HTR-8/SVneo (cell line): ENCODE measurements at regions not wholly inside any gene's neighbourhood (a gene's known extent, or its start where the extent isn't known, plus 50 kb on each side); places are given as distances from the start of the nearest gene placed in this dataset.

Experiments
- DNase-seq: peaks from one replicate; pipeline ENCODE4 v3.0.0; 2011; ENCODE audit warnings: low spot score, mixed read lengths; ENCODE audit not compliant: insufficient read length
- FAIRE-seq: peaks from 2 replicates; lab custom pipeline; 2011; peaks lifted over from hg19 to GRCh38; lab: Jason Lieb, UNC

DNA sequence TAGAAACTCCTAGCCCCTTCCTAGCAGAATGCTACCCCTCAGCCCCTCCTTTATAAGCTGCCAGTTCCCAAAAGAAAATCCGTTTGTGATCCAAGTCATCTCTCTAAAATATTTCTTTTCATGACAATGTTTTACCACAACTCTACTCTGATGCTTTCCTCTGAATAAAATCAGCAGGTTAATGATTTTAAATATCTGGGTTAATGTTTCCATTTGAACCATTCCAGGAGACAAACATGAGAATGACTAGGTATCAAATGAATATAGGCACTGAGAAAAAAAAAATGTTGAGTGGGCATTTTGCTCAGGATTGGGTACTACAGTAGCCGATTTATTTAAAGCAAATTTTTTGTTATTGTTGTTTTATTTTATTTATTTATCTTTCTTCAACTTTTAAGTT lies 360.3 kb downstream of the WDR11 start:
- FAIRE-seq (no peak), DNase-seq (no peak)

DNA sequence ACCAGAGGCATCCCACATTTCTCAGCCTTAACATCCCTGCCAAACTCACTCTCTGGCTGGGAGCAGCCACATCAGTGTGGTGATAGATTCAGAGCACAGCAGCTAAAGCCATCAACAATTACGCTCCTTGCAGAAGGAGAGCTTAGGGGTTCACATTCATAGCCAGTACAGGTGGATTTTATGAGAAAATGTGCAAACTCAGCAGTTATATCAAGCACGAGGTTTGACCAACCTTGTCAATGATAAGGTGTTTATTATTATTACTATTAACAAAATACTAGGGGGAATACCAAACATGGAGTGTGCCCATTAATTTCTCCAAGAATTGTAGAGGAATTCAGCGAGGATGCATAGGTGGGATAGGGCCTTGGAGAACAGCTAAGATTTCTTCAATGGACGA lies 362.3 kb downstream of the WDR11 start:
- FAIRE-seq (no peak), DNase-seq (no peak)

DNA sequence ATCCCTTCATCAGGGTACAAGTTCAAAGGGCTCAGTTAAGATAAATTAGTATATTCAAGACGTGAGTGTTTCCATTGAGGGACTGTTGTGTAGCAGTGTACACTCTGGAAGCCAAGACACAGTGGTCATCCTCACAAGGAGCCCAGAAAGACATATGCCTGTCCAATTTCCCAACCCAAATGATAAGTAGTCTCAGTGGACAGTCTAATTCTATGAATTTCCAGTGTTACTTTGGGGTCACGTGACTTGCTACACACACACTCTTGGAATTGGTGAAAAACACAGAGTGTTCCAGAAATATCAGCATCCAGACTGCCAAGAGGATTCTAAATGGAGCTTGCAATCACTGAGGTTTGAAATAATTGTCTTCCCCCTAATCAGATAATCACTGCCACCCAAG lies 365.1 kb downstream of the WDR11 start:
- FAIRE-seq = no peak
- DNase-seq = no peak

DNA sequence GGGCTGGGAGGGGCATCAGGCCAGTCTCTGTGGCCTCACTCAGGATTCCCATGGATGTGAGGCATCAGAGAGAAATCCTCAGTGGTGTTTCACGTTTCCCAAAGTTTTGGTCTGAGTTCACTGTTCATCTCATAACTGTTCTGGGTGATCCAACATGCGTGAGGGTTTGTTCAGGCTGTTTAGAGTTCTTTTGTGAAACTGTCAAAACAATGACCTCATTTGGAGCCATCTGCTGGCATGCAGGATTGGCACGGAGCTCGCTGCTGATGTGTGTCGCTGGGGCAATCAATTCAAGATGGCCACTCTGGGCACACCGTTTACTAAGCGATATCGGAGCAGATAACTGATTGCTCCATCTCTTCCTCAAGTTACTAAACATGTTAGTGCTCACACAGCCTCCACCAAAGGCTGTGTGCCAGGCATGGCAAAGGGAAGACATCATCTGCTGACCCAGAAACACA lies 365.6 kb downstream of the WDR11 start:
- FAIRE-seq (no peak), DNase-seq (no peak)

- no peak for DNase-seq
- no peak for FAIRE-seq
Observed at GRCh38 chr10:121217331-121217730, 366.2 kb downstream of the WDR11 start.

GRCh38 chr10:121221072-121221471 lies 369.9 kb downstream of the WDR11 start:
- FAIRE-seq (no peak), DNase-seq (no peak)

DNA sequence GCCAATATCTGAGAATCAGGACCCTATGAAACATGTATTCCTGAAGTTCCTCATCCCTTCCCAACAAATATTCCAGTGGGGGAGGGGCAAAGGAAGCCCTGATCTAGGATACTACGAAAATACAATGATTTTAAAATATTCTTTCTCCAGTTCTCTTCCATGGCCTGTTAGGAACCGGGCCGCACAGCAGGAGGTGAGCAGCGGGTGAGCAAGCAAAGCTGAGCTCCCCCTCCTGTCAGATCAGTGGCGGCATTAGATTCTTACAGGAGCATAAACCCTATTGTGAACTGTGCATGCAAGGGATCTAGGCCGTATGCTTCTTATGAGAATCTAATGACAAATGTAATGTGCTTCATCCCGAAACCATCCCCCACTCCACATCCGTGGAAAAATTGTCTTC lies 370.8 kb downstream of the WDR11 start:
- no peak for DNase-seq
- FAIRE-seq = no peak

- FAIRE-seq = no peak
Observed at GRCh38 chr10:121222842-121223241, 371.7 kb downstream of the WDR11 start.

DNA sequence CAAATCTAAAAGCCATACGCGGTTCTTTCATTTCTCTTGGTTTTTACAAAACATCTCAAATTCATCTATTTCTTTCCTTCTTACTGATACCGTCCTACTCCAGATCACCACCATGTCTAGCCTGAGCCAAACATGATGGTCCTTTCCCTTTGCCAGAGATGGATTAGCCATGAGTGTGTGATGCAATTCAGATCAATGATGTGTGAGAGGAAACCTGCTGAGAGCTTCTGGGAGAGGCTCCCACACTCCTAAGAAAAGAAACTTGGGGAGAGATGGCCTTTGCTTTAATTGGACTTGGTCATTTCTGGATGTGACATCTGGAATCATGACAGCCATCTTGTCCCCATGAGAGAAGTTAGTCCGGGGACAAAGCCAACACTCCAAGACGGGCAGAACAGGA lies 367.2 kb downstream of the FGFR2 start:
- FAIRE-seq (no peak), DNase-seq (no peak)

More at GRCh38 chr10:121222842-121223241, 371.7 kb downstream of the WDR11 start:
- no peak for DNase-seq

DNA sequence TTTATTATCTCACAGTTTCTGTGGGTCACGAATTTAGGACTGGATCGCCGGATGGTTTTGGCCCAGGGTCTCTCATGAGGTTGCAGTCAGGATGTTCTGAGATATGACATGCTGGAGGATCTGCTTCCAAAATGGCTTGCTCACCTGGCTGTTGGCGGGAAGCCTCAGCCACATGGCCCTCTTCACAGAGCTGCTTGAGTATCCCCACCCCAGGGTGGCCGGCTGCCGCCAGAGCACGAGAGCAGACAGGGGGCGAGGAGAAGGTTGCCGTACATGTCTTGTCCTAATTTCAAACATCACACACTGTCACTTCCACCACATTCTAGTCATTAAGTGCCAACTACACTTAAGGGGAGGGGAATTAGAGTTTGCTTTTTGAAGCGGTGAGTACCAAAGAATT lies 365.8 kb downstream of the FGFR2 start:
- no peak for DNase-seq
- no peak for FAIRE-seq

DNA sequence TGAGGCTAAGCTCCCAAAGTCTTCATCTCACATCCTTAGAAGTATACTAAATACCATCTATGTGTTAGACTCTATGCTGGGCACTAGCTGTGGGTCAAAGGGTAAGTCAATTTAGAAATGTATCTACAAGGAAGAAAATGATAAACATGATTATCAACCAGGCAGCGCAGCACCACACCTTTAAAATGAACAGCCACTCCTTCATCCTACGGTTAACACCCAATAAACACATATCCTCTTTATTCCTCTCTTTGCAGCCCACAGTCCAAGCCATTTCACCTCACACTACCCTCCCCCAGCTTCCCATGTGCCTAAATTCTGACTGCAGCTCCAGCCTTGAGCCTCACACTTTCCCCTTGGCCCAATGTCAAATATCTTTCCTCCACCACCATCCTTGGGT lies 362.6 kb downstream of the FGFR2 start:
- no peak for FAIRE-seq
- DNase-seq = no peak

- DNase-seq (no peak), FAIRE-seq (no peak)
Observed at GRCh38 chr10:121236621-121237020, 361.6 kb downstream of the FGFR2 start.

GRCh38 chr10:121237718-121238117 lies 360.5 kb downstream of the FGFR2 start:
- no peak for DNase-seq
- no peak for FAIRE-seq

DNA sequence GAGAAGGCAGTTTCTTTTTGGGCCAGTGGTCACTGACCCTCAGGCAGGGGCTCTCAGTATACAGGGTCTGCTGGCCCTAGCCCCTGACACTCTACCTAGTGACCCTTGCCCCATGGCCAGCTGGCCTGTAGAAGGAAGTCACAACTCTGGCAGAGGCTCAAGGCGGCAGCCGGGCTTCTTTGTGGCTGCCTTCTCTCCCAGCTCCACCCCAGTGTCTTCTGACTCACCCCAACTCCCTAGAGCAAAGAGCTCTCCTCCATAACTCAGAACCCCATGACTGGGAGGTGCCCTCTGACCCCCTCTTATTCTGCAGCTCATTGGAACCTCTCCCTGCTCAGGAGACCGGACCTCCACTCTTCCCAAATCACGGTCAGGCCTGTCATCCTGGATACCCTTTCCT lies 358.2 kb downstream of the FGFR2 start:
- no peak for FAIRE-seq
- no peak for DNase-seq

GRCh38 chr10:121240556-121240955 lies 357.7 kb downstream of the FGFR2 start:
- DNase-seq = no peak
- no peak for FAIRE-seq

DNA sequence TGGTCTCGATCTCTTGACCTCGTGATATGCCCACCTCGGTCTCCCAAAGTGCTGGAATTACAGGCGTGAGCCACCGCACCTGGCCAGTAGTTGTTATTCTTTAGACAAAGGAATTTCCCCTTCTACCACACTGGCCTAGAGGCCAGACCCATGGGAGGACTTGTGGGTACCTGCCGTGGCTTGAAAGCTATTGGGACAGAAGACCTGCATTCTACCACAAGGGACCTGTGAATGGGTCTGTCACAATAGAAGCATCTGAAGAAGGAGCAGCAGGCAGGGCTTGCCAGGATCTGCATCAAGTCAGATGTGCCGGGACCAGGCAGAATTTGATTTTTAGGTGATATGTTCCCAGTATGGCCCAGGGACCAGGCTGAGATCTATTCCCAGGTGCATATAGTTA lies 356.9 kb downstream of the FGFR2 start:
- no peak for FAIRE-seq
- DNase-seq = no peak

- FAIRE-seq (no peak), DNase-seq (no peak)
Observed at GRCh38 chr10:121242741-121243608, 355.3 kb downstream of the FGFR2 start.

- DNase-seq (no peak), FAIRE-seq (no peak)
Observed at GRCh38 chr10:121243609-121244241, 354.5 kb downstream of the FGFR2 start.

DNA sequence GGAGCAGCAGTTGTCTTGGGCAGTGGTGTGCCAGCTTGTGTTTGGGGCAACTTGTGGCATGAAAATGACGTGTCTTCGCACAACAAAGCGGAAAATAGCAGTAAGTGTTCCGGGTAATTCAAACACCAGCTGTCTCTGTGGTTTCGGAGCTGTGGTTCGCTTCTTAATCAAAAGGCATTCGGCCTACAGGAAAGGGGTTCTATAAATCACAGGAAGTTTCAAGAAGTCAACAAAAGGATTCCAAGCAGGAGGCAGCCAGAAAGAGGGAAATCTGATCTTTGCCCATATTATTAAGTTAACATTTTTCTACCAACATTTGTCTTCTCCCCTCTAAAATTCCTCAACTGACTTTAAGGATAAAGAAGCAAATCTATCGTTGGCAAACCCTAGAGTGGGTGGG lies 353.4 kb downstream of the FGFR2 start:
- FAIRE-seq (no peak), DNase-seq (no peak)

DNA sequence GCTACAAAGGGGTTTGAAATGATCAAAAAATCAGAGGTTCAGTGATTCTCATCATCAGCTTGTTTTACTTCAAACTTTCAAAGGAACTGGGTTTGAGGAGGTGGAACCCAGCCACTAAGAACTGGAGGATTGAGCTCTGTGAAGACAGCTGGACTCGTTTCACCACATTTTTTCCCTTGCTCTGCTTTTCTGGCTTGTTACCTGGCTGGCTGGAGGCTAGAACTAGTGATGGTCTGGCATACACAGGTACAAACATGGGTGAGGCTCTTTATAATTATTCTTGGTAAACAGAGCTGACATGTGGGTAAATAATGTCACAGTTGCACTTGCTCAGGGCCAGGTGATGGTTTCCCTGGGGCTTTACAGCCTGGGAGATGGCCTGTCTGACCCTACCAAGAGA lies 352.5 kb downstream of the FGFR2 start:
- no peak for FAIRE-seq

GRCh38 chr10:121248266-121248665 lies 350.0 kb downstream of the FGFR2 start:
- no peak for FAIRE-seq
- no peak for DNase-seq

More for the DNA sequence above, 352.5 kb downstream of the FGFR2 start:
- DNase-seq = no peak
